ENCODE measurements at regions not wholly inside any gene's neighbourhood (a gene's known extent, or its start where the extent isn't known, plus 50 kb on each side); places are given as distances from the start of the nearest gene placed in this dataset.

- TF ChIP-seq CTCF (IDR thresholded peaks at IDR 0.05) (no peak), EP300 (IDR thresholded peaks at IDR 0.05; ENCODE audit: low read depth) (no peak)
Measured at GRCh38 chr10:21347043-21347784, 178.3 kb downstream of the SKIDA1 start.
